Cardiac fibroblast (primary cell): ENCODE measurements at regions not wholly inside any gene's neighbourhood (a gene's known extent, or its start where the extent isn't known, plus 50 kb on each side); places are given as distances from the start of the nearest gene placed in this dataset.

Source experiments
- DNase-seq, 2 donors: peaks; one replicate each; pipeline versions ENCODE4 v3.0.0 to v3.0.0-alpha.2; 2010; ENCODE audit warnings: low read depth in 2 of 2
- H3K4me3 ChIP-seq, 2 donors: replicated peaks in 1 of 2; 1 replicate in 1 of 2; 2 replicates in 1 of 2; pipeline ENCODE4 v1.5.1; 2011; ENCODE audit warnings: low read depth in 2 of 2, low read length in 2 of 2, mild to moderate bottlenecking in 2 of 2, moderate library complexity in 1 of 2
- TF ChIP-seq, protein P1 (sequence below): IDR thresholded peaks from one replicate; pipeline ENCODE4 v1.5.1; 2011; ENCODE audit warnings: low read depth, mild to moderate bottlenecking, low read length, inconsistent platforms

GRCh38 chr1:30406996-30407864, 316.2 kb downstream of the MATN1 start:
- H3K4me3 ChIP-seq = no peak overlapping the region
- DNase-seq = no peak
- TF ChIP-seq, protein P1, sequence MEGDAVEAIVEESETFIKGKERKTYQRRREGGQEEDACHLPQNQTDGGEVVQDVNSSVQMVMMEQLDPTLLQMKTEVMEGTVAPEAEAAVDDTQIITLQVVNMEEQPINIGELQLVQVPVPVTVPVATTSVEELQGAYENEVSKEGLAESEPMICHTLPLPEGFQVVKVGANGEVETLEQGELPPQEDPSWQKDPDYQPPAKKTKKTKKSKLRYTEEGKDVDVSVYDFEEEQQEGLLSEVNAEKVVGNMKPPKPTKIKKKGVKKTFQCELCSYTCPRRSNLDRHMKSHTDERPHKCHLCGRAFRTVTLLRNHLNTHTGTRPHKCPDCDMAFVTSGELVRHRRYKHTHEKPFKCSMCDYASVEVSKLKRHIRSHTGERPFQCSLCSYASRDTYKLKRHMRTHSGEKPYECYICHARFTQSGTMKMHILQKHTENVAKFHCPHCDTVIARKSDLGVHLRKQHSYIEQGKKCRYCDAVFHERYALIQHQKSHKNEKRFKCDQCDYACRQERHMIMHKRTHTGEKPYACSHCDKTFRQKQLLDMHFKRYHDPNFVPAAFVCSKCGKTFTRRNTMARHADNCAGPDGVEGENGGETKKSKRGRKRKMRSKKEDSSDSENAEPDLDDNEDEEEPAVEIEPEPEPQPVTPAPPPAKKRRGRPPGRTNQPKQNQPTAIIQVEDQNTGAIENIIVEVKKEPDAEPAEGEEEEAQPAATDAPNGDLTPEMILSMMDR = no peak

GRCh38 chr1:30405631-30406212, 317.7 kb downstream of the MATN1 start:
- no peak overlapping the region for H3K4me3 ChIP-seq
- TF ChIP-seq, protein P1 = no peak
- no peak for DNase-seq

DNA sequence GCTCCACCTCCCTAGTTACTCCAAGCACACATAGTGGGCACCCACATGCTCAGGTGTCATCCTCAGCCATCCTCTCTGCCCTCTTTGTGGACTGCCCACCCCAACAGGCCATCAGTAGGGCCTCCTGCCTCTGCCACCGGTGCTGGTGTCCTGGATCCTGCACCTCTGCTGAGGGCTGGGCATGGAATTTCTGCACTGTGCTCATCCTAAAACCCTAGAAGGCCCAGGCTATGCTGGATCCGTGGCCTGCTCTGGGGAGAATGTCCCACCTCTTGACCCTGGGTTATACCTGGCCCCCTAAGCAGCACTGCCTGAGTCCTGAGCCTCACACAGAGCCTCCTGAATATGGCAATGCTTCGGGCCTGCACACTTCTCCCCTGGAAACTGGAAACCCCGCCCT, 318.3 kb downstream of the MATN1 start:
- H3K4me3 ChIP-seq = no peak overlapping the region
- DNase-seq = no peak
- TF ChIP-seq, protein P1 = no peak

DNA sequence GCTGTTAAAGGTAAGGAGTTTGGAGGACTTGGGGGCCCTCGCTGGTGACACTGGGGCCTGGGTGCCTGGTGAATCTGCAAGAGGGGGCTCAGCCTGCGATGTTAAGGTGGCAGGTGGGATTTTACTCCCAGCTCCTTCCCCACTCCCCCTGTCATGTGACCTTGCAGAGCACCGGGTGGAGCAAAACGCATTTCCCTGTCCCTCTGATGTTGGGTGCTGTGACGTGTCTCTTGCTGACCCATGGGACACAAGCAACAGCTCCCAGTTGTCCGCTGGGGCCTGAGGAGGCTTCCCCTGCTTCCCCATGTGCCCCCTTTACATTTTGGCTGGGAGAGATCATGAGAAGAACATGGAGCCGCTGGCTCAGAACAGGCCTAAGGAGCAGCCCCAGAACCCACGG, 319.0 kb downstream of the MATN1 start:
- DNase-seq = no peak
- H3K4me3 ChIP-seq = no peak overlapping the region
- TF ChIP-seq, protein P1 = no peak

GRCh38 chr1:30403726-30404125, 319.7 kb downstream of the MATN1 start:
- no peak for DNase-seq
- TF ChIP-seq, protein P1 = no peak
- H3K4me3 ChIP-seq = no peak overlapping the region

- no peak overlapping the region for H3K4me3 ChIP-seq
- no peak for DNase-seq
- TF ChIP-seq, protein P1 = no peak
Observed at GRCh38 chr1:30403061-30403645, 320.2 kb downstream of the MATN1 start.
